ENCODE measurements at regions not wholly inside any gene's neighbourhood (a gene's known extent, or its start where the extent isn't known, plus 50 kb on each side); places are given as distances from the start of the nearest gene placed in this dataset.

DNA sequence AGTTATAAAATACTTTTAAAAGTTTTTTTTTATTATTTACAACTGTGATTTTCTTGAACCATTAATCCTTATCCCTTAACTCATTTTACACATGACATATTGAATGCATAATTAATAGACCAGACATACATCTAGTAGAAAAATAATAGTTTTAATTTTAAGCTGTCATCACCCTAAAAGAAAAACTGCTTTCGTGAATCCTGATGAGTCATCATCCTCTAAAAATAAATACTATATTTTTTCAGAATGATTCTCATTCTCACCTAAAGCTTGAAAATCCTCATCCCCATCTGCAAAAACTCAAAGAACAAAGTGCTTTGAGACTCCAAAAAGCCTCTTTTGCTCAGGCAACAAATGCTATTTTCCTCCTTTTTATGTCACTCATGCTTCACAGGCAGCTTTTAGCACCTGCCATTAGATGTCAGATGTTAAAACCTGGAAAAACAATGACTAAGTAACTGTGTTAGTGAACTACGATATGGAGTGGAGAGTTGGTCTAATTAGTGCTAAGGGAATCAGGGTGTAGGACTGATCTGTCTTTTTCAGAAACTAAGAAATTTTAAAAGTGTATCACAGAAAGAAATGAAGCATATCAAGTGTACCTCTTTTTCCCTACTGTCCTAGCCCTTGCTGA is 297.6 kb downstream of the TMX3 start:
- Histone ChIP-seq H3K4me2 (ENCODE audit: low read depth, low read length, poor library complexity, severe bottlenecking) (no peak overlapping the region), H3K27me3 (ENCODE audit: insufficient read depth, low read length, poor library complexity, severe bottlenecking) (no peaks in the 10 kb centered on the region), H2AFZ (ENCODE audit: low read length) (no peak overlapping the region; the same call in 1 of the 2 replicates), H3K9me2 (replicated peaks; ENCODE audit: low read depth, low read length) (no peaks in the 10 kb centered on the region), H3K4me3 (ENCODE audit: low read length, poor library complexity, severe bottlenecking) (no peak overlapping the region), H3K36me3 (ENCODE audit: insufficient read depth, low read length) (no peaks in the 10 kb centered on the region), H3F3A (ENCODE audit: low read depth) (no peaks in the 10 kb centered on the region), H3K9ac (ENCODE audit: low read depth, low read length, poor library complexity, severe bottlenecking) (no peak overlapping the region), H3K9me3 (ENCODE audit: insufficient read depth, low read depth, low read length) (no peaks in the 10 kb centered on the region), H3K4me1 (ENCODE audit: insufficient read depth, low read length, poor library complexity, severe bottlenecking) (no peaks in the 10 kb centered on the region), H4K20me1 (ENCODE audit: insufficient read depth, low read length, poor library complexity, severe bottlenecking) (no peaks in the 10 kb centered on the region), H3K79me2 (ENCODE audit: insufficient read depth, low read length) (no peaks in the 10 kb centered on the region)
- TF ChIP-seq EZH2phosphoT487 (IDR thresholded peaks at IDR 0.05; ENCODE audit: borderline replicate concordance) = no peak
- TF ChIP-seq, protein P1, sequence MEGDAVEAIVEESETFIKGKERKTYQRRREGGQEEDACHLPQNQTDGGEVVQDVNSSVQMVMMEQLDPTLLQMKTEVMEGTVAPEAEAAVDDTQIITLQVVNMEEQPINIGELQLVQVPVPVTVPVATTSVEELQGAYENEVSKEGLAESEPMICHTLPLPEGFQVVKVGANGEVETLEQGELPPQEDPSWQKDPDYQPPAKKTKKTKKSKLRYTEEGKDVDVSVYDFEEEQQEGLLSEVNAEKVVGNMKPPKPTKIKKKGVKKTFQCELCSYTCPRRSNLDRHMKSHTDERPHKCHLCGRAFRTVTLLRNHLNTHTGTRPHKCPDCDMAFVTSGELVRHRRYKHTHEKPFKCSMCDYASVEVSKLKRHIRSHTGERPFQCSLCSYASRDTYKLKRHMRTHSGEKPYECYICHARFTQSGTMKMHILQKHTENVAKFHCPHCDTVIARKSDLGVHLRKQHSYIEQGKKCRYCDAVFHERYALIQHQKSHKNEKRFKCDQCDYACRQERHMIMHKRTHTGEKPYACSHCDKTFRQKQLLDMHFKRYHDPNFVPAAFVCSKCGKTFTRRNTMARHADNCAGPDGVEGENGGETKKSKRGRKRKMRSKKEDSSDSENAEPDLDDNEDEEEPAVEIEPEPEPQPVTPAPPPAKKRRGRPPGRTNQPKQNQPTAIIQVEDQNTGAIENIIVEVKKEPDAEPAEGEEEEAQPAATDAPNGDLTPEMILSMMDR (conservative IDR thresholded peaks at IDR 0.05; ENCODE audit: low read length) = no peak

DNA sequence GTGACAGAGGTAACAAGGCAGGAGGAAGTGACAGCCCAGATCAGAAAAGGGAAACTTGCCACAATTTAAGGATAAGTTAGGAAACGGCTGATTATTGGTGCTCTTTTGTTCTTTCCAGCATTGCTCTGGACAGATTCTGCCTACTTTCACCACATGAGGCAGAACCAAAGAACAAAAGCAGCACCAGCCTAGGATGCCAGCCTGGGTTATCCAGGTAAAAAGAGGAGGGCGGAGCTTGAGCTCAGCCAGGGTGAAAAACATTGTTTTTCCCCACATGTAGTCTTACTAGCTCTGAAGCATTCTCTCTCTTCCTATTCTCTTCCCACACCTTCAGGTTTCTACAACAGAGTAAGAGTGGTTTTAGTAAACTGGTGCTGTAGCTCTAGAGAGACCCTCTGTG is 300.5 kb downstream of the TMX3 start:
- H3K27me3 ChIP-seq (ENCODE audit: insufficient read depth, low read length, poor library complexity, severe bottlenecking) = no peaks in the 10 kb centered on the region
- no peak overlapping the region for H3K9ac ChIP-seq (ENCODE audit: low read depth, low read length, poor library complexity, severe bottlenecking)
- H3K4me2 ChIP-seq (ENCODE audit: low read depth, low read length, poor library complexity, severe bottlenecking) = no peak overlapping the region
- no peaks in the 10 kb centered on the region for H3K79me2 ChIP-seq (ENCODE audit: insufficient read depth, low read length)
- H3K4me3 ChIP-seq (ENCODE audit: low read length, poor library complexity, severe bottlenecking) = no peak overlapping the region
- H3F3A ChIP-seq (ENCODE audit: low read depth) = no peaks in the 10 kb centered on the region
- H4K20me1 ChIP-seq (ENCODE audit: insufficient read depth, low read length, poor library complexity, severe bottlenecking) = no peaks in the 10 kb centered on the region
- H3K9me2 ChIP-seq (replicated peaks; ENCODE audit: low read depth, low read length) = no peaks in the 10 kb centered on the region
- H2AFZ ChIP-seq (ENCODE audit: low read length) = no peak overlapping the region
- no peaks in the 10 kb centered on the region for H3K4me1 ChIP-seq (ENCODE audit: insufficient read depth, low read length, poor library complexity, severe bottlenecking)
- H3K36me3 ChIP-seq (ENCODE audit: insufficient read depth, low read length) = no peaks in the 10 kb centered on the region
- H3K9me3 ChIP-seq (ENCODE audit: insufficient read depth, low read depth, low read length) = no peaks in the 10 kb centered on the region
- TF ChIP-seq, protein P1 (conservative IDR thresholded peaks at IDR 0.05; ENCODE audit: low read length) = no peak
- no peak for TF ChIP-seq EZH2phosphoT487 (IDR thresholded peaks at IDR 0.05; ENCODE audit: borderline replicate concordance)

DNA sequence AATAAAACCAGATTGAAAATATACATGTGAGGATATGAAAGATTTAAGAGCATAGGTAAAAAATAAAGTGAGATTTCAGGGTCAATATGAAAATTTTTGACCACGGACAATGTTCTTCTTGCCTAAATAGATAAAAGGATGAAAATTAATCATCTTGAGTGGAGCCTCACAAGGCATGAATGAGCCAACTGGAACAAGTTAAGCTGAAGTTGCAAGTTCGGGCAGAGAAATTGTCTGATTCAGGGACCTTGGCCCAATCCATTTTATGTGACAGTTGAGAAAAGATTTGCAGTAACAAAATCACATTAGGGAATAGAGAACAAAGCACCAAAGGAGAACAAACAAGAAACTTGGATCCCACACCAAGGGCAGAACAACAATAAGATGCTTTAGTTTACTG is 305.3 kb downstream of the TMX3 start:
- no peaks in the 10 kb centered on the region for H3K9me2 ChIP-seq (replicated peaks; ENCODE audit: low read depth, low read length)
- H3K9me3 ChIP-seq (ENCODE audit: insufficient read depth, low read depth, low read length) = no peaks in the 10 kb centered on the region
- no peak overlapping the region for H2AFZ ChIP-seq (ENCODE audit: low read length)
- H3K27me3 ChIP-seq (ENCODE audit: insufficient read depth, low read length, poor library complexity, severe bottlenecking) = no peaks in the 10 kb centered on the region
- no peaks in the 10 kb centered on the region for H3F3A ChIP-seq (ENCODE audit: low read depth)
- no peak overlapping the region for H3K4me2 ChIP-seq (ENCODE audit: low read depth, low read length, poor library complexity, severe bottlenecking)
- no peaks in the 10 kb centered on the region for H3K79me2 ChIP-seq (ENCODE audit: insufficient read depth, low read length)
- no peak overlapping the region for H3K9ac ChIP-seq (ENCODE audit: low read depth, low read length, poor library complexity, severe bottlenecking)
- no peaks in the 10 kb centered on the region for H3K36me3 ChIP-seq (ENCODE audit: insufficient read depth, low read length)
- no peaks in the 10 kb centered on the region for H4K20me1 ChIP-seq (ENCODE audit: insufficient read depth, low read length, poor library complexity, severe bottlenecking)
- TF ChIP-seq, protein P1 (conservative IDR thresholded peaks at IDR 0.05; ENCODE audit: low read length) = no peak
- no peak for TF ChIP-seq EZH2phosphoT487 (IDR thresholded peaks at IDR 0.05; ENCODE audit: borderline replicate concordance)
- H3K4me1 ChIP-seq (ENCODE audit: insufficient read depth, low read length, poor library complexity, severe bottlenecking) = no peaks in the 10 kb centered on the region
- H3K4me3 ChIP-seq (ENCODE audit: low read length, poor library complexity, severe bottlenecking) = no peak overlapping the region
